Hematopoietic multipotent progenitor cell treated with erythropoietin and hydrocortisone succinate and interleukin-3 and kit ligand, for 17 days (in vitro differentiated cells): ENCODE measurements at regions not wholly inside any gene's neighbourhood (a gene's known extent, or its start where the extent isn't known, plus 50 kb on each side); places are given as distances from the start of the nearest gene placed in this dataset.

Source experiments
- DNase-seq: peaks from one replicate; pipeline ENCODE4 v3.0.0-alpha.2; 2015; ENCODE audit warnings: low spot score

DNA sequence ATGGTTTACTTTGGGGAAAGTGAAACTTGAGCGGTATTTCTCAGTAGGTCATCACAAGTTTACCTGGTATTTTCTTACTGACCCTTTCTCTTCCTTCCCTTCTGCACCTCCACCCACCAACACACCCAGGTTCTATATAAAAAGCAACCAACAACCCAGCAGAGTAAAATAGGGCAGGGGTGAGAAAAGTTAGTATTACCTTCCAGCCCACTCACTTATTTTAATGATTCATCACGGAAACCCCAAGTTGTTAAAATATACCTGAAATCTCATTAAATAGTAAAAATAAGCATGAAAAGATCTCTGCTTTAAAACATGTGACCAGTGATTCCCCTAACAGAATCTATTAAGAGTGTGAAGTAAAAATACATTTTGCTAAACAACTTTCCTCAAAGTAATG, 306.1 kb downstream of the ZEB2 start:
- no peak for DNase-seq

DNA sequence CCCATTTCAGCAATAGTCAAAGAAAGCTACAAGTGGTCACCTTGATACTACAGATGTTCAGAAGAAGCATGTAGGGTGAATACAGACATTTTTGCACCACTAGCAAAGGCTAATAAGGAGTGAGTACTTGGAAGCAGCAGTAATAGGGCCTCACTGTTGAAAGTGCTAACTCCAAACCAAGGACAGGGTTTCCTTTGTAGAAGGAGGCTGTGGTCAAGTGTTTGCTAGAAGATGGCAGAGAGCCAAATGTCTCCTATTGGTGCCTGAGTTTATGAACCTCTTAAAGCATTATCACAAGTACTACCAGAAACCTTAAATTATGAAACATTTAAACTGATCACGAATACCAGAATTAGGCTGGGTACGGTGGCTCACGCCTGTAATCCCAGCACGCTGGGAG, 308.1 kb downstream of the ZEB2 start:
- no peak for DNase-seq

DNA sequence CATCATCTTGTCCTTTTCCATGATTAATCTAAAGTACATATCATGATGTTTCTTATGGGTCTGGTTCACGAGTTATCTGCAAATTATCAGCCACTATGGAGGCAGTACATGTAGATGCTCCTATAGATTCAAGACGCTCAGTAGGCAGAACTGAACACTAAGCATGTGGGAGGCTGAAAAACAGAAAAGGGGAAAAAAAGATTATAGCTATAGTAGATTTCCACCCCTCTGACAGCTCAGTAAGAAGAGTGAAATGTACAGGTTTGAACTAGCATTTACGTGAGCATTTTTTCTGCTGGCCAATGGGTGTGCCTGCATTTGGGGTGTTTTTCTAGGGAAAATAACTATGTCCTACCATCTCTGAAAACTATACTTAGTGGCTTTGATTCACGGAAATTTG, 308.9 kb downstream of the ZEB2 start:
- no peak for DNase-seq

DNA sequence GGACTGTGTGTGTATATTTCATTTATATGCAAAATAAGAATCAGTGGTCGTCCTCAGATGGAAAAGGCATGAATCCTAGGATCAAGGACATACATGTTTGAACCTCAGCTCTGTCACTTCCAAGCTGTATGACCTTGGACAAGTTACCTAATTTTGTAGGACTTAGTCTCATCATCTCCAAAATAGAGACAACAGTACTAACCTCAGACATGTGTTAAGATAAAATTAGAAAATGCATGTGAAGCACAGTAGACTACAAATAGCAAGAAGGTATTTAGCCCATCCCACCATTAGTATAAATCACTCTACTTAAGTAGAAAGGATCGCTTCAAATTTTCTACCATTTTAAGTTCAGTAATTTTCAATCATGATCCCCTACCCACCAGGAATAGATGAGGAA, 309.8 kb downstream of the ZEB2 start:
- no peak for DNase-seq

DNA sequence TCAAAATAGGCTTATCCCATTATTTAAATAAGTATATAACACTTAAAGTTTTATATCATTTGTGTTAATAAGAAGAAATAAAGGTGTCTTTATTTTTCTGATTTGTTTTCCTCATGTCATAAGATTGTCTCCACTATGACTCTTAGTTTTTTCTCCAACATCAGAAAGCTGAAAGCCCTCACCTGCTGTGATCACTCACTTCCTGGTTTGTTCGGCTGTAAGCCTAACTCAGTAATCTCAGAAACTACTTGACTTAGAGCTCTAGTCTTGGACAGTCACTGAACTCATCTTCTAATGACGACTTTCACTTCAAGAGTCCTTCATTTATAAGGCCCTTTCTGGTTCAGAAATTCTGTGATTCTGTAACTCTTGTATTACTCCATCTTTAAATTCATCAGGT, 311.0 kb downstream of the ZEB2 start:
- DNase-seq, result no peak

DNA sequence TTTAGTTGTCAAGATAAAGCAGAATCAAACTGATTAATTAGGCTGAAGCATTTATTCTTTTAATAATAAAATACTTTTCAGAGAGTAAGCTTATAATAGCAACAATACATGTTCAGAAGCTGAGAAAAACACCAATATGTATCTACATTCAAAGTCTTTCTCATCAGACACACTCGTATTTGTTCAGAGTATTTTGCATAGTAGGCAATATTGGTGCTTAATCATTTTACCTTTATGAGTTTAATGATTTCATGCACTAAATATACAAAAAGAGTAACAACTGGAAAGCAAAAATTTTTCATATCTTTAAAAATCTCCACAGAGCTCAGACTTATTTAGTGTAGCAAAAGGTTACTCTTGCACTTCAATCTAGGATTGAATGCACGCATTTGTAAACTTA, 313.9 kb downstream of the ZEB2 start:
- DNase-seq, result no peak

DNA sequence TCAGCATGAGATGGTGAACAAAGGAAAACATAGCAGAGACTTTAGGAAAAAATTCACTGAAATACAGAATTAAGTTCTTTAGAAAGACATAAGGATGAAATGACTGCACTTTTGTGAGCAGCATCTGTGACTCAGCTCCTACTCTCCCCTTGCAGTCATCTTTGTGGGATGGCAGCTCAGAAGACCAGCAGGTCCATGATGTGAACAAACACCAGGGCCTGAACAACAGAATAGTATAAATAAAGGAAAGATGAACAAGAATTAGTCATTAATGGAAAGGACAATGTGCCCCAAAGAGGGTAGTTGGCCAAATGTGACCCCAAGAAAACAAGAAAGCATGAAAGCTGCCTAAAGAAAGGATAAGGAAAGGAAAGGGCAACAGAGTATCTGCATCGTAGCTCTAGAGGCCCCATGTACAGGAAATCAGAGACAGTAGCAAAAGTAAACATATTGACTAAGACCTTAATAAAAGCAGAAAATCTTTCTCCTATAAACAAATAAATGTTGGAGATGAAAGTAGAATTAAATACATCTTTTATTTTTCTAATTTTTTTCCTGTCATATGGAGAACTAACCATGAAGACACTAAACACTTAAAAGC, 318.0 kb downstream of the ZEB2 start:
- DNase-seq, result no peak

DNA sequence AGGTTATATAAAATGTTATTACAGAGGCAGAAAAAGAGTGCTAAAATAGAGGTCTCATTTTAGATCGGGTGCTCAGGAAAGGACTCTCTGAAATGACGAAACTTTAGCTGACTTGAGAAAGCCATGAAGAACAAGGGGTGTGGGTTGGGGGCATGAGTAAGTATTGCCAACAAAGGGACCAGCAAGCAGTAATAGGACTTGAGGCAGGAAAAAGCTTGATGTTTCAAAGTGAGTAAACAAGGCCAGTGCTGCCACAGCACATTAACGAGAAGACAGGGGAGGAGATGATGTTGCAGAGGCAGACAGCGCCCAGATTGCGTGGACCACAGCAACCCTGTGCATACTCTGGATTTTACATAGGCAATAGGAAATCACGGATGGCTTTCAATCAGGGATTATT, 318.8 kb downstream of the ZEB2 start:
- DNase-seq, result no peak

DNA sequence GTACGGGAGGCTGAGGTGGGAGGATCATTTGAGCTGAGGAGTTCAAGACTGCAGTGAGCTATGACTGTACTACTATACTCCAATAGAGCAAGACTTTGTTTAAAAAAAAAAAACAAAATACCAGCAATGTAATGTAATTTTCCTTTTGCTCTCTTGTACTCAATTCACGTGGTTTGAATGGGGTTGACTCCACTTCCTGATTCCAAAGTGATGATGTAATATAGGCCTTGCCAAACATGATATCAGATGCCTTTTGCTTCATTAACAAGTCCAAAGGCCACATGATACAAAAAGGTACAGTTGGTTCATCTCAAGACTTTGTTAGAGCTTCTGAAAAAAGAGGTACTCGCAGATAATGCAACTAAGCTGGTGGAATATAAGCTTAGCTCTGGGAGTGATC, 321.8 kb downstream of the ZEB2 start:
- no peak for DNase-seq

DNA sequence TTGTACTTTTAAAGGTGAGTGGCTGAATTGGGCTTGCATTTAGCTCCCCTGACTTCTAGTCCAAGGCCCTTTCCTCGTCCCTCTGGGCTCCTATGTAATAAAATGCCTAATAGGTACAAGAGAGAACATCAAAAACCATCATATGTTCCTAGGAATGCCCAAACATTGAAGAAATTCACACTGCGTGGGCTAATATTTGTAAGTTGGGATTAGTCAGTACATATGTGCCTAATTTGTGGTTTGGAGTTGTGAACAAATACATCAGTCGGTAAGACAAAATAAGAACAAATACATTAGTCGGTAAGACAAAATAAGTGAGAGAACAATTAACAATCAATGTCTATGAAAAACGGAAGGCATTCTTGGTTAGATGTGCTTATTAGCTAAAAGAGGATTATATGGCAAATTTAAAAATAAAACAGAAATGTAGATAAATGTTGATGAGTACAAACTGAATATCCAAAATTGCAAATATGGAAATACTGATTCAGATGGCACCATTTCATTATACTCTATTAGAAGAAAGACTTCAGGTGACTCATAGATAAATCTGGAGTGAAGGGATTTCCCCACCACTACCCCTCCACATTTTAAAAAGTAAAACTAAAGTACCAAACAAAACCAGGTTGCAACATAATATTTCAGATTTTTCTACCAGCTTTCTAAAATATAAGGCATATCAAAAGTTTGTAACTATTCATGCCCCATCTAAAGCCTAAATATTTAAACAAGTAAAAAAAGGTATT, 325.4 kb downstream of the ZEB2 start:
- DNase-seq, result no peak

DNA sequence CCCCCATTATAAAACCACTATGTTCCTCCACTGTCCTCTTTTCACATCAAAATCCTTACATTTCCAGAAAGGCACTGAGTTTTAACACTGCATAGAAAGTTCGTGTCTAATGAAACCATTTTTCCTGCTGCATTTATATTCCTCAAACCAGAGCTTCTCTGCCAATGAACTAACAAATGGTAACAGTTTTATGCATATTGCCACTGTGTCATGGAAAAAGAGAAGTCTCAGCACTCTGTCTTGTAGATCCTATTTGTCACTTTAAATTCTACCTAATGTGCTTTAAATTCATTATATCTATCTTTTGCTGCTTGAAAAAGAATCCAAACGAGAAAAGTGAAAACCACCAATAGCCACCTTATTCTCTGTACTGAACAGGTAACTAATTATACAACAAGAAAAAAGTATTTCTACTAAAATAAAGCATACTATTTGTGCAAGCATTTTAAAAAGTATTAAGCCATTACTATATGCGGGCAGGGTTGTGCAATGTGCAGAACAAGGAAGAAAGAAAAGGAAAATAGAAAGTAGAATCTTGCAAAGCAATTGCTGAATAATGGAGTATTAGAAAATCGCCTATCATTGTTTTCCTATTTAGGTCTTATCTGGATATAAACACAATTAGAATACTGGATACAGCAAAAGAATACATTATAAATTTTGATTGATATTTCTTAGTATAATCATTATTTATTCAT, 328.9 kb downstream of the ZEB2 start:
- DNase-seq, result no peak

DNA sequence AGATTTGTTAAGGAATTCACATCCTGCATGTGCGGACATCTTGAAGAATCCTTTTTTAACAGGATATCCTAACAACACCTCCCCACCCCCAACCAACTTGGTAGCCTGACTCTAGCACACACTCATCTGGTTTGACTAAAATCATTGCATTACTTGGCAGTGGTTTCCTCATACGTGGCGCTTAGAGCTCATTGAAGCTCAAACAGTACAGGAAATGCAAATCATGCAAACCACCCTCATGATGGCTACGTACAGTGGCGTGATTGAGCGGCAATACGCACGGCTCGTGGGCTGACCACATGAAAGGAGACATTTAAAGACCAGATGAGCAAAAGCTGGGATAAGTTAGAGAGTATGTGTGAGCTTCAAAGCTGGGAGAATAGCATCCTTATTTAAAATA, 336.2 kb downstream of the ZEB2 start:
- no peak for DNase-seq

DNA sequence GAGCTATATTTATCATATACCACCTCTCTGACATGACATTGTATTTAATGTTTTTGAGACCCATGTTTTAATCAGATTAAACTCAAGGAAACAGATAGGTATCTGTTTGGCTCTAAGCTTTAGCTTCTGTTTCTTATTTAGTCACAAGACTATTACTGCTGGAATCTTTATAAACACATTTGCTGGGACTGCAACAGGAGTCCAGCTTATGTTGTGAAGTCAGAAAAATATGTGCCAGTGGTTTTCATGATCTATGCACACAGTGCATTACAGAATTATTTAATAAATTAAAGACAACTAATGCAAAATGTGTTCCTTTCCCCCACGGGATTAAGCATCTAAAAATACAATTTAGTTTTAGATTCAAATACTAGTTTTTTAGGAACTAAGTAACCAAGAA, 338.9 kb downstream of the ZEB2 start:
- DNase-seq, result no peak

DNA sequence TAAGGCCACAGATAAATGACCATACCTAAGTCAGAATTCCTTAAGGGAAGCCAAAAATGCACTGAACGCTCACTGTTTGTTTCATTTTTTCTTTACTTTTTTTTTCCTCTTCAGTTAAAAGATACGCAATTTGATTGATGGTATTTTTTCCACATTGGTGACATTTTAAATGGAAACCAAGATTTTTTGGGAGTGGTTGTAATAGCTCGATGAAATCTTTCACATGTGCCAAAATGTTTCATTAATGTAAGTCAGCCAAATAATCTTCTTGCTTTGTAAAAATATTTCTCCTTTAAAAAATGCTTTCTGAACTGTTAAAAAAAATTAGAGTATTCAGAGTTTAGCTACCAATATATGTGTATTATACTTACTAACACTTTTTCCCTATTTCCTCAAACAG, 339.8 kb downstream of the ZEB2 start:
- no peak for DNase-seq

DNA sequence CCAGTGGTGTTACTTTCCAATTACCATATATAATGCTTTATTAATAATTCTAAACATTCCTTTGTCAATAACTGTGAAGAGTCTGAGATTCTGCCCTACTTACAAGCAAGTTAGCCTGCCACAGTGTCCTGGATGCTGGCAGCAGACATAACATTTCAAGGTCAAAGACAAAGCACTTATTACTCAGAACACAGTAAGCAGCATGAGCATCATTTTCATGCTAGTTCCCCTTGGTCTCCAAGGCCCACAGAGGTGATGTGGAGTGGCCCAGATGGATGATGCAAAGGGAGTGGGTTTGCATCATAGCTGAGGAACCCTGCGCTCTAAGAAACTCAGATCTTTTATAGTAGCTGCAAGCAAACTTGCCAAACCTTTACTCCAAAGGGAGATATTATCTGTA, 349.7 kb downstream of the ZEB2 start:
- no peak for DNase-seq

DNA sequence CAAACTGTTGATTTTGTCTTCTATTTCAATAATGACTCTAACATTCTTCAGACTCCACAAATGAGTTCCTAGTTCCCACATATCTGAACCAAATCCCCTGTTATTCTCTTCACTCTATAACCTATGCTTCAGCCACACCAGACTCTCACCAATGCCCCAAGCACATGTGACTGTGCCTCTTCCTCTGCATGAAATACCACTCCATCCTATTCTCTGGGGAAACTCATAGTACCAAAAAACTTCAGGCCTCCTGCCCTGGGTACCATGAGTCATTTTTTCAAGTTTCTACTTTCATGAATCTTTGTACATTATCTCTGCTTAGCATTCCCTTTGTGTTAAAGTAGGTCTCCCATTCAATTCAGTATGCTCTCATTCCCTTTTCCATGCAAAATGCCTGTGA, 353.2 kb downstream of the ZEB2 start:
- no peak for DNase-seq

DNA sequence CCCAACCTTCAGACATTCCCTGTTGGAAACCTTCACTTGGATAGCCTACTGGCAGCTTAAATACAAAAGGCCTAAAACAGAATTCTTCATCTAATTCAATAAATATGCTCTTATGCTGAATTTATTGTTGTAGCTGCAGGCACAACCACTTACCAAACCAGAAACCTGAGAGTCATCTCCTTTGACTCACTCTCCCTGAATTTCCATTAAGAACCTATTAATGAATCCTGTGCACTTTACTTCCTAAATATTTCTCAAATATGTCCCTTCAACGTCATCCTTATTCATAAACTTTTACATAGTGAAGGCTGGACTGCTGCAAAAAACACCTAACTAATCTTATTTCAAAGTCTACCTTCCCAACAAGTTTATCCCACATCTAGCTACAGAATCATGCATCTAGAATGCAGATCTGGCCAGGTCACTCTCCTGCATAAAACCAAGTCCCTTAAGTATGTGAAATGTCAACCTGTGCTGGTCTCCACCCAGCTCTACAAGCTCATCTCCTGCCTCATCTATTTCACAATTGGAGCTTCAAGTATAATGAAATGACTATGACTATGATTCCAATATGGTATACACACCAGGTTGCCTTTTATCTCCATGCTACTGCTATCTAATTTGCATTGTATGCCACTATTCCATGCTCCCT, 354.2 kb downstream of the ZEB2 start:
- DNase-seq, result no peak

DNA sequence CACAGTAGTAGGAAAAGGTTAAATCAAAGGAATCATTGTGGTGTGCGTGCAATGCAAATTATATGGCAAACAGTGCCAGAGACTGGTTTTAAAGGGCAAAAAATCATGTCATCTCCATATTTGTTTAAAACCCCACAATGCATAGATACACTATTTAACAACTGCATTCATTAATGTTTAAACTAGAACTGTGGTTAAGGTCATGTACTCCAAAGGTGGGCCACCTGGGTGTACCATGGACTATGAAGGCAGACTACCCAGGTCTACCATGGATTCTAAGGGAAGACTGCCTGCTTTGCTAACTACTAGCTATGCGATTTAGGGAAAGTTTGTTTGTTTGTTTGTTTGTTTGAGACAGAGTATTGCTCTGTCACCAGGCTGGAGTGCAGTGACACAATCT, 356.3 kb downstream of the ZEB2 start:
- DNase-seq, result no peak

DNA sequence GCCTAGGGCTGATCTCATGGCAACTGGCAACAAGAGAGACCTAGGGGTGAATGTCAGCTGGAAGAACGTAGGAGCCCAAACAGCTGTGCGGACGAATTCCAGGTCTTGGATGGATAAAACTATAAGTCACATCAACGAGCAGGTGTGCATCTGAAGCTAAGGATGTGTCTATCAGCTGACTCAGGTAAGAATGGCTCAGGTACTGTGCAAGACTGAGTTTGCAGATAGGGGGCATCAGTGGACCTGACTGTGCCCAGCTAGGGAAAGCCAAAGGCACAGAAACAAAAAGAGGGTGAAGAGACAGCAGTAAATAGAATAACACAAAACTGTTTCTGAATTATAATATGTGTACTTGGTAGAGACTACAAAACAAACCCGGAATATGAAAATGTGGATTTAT, 357.3 kb downstream of the ZEB2 start:
- DNase-seq, result peak; percentile 16

DNA sequence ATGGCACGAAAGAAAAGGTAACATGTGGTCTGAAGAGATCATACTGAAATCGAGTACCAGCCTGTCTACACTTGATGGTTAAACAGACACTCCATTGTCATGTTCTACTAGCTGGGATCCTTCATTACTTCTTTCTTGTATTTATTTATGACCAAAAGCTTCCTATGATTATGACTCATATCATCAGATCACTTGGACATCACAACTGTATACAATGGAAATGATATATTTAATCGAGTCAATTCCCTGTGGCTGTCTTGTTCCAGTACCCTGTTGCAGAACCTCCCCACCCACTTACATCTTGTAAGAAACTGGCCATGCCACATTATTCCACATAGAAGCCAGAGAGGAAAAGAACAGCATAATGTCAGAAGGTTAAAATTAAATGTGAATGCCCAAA, 358.9 kb downstream of the ZEB2 start:
- no peak for DNase-seq

DNA sequence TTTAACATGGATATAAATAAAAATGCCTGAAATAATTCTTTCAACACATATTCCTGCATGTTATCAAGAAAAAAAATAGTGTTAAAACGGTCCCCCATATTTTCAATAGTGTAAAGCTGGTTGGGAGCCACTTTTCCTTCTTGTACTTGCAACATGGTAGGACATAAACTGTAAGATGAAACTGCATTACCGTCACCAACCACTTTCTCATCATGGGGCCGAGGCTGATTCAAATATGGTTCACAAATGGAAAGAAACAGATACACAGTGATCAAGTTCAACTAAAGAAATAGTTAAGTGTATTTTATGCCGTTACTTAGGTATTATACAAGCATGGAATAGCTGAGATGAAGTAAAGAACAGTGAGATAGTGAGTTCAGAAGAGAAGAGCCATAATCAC, 360.7 kb downstream of the ZEB2 start:
- DNase-seq, result no peak

DNA sequence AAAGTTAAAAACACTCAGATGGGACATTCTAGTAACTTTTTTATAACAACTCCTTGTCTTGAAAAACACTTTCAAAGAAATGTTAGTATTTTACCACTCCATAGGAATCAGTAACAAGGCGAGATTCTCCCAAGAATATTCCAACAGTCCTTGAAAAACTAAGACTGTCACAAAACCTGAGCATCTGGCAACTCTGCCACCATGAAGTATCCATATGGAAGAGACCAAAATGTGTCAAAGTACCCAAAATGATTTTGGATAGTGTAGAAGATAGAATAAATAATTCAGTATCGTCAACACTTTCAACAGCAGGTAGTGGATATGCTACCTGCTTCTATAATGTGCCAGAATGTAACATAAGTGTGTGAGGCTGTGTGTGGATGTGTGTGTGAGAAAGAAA, 361.8 kb downstream of the ZEB2 start:
- no peak for DNase-seq
